ENCODE measurements at regions not wholly inside any gene's neighbourhood (a gene's known extent, or its start where the extent isn't known, plus 50 kb on each side); places are given as distances from the start of the nearest gene placed in this dataset.

- Histone ChIP-seq H3K27ac (no peak overlapping the region), H3K9me3 (no peaks in the 10 kb centered on the region), H3K4me3 (no peak overlapping the region), H3K27me3 (ENCODE audit: low read depth) (no peaks in the 10 kb centered on the region), H3K4me1 (no peaks in the 10 kb centered on the region), H3K36me3 (no peaks in the 10 kb centered on the region)
- ATAC-seq (no peak), DNase-seq (no peak)
- no peak for TF ChIP-seq CTCF (IDR thresholded peaks at IDR 0.05)
- intact Hi-C loops (cut with DNase I) = no loop called here
Measured at GRCh38 chr6:15904651-15905376, 224.1 kb upstream of the MYLIP start.

GRCh38 chr6:15901141-15902115 is 227.5 kb upstream of the MYLIP start:
- H3K27me3 ChIP-seq (ENCODE audit: low read depth) = no peaks in the 10 kb centered on the region
- DNase-seq (no peak), ATAC-seq (peak in 1 of 2 donors; percentile 56)
- H3K27ac ChIP-seq = no peak overlapping the region
- H3K36me3 ChIP-seq = no peaks in the 10 kb centered on the region
- TF ChIP-seq CTCF (IDR thresholded peaks at IDR 0.05) = no peak
- intact Hi-C loops (cut with DNase I) = no loop called here
- H3K9me3 ChIP-seq = no peaks in the 10 kb centered on the region
- H3K4me1 ChIP-seq = peaks cover 14% of the 10 kb centered on the region
- H3K4me3 ChIP-seq = no peak overlapping the region

GRCh38 chr6:15898693-15899092 is 230.2 kb upstream of the MYLIP start:
- H3K4me1 ChIP-seq = peaks cover 17% of the 10 kb centered on the region
- H3K9me3 ChIP-seq = peaks cover under 1% of the 10 kb centered on the region
- H3K27ac ChIP-seq = no peak overlapping the region
- intact Hi-C loops (cut with DNase I) = no loop called here
- H3K27me3 ChIP-seq (ENCODE audit: low read depth) = no peaks in the 10 kb centered on the region
- DNase-seq = no peak
- H3K36me3 ChIP-seq = no peaks in the 10 kb centered on the region
- ATAC-seq = no peak
- no peak for TF ChIP-seq CTCF (IDR thresholded peaks at IDR 0.05)
- no peak overlapping the region for H3K4me3 ChIP-seq

GRCh38 chr6:15897063-15897876 is 231.6 kb upstream of the MYLIP start:
- Histone ChIP-seq H3K4me1 (peaks cover 22% of the 10 kb centered on the region), H3K27me3 (ENCODE audit: low read depth) (no peaks in the 10 kb centered on the region), H3K4me3 (no peak overlapping the region), H3K36me3 (no peaks in the 10 kb centered on the region), H3K9me3 (peaks cover 8% of the 10 kb centered on the region), H3K27ac (peak overlapping the region; percentile 57)
- intact Hi-C loops (cut with DNase I) = no loop called here
- DNase-seq (no peak), ATAC-seq (peak; percentile 69 to 81)
- TF ChIP-seq CTCF (IDR thresholded peaks at IDR 0.05) = no peak

Measured in lower lobe of right lung (tissue), 2 donors.